ENCODE measurements at regions not wholly inside any gene's neighbourhood (a gene's known extent, or its start where the extent isn't known, plus 50 kb on each side); places are given as distances from the start of the nearest gene placed in this dataset.
"Not testable (repeated sequence)": the region's sequence is repeated elsewhere in the genome, so short reads cannot be mapped to it uniquely, and the experiment has no call there.

DNA sequence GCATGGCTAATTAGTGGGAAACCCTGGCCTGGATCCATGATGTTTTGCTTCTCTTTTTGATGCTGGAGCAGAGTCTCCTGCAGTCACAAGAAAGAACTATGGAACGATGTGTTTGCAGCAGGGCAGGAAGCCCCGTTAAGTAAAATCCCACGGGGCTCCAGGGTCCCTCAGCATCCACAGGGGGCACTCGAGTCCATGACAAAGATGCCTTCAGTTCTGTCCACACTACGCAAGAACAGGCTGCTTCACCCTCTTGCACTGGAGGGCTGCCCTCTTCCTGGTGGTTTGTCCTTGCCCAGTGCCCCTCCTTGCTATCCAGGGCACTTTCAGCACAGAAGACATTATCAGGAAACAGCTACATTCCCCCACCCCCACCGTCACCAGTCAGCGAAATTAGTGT is 196.9 kb downstream of the POTED start:
- H3K36me3 Mint-ChIP-seq (ENCODE audit: insufficient read depth in 2 of 2); H3K27ac Mint-ChIP-seq; ATAC-seq (replicated peaks in 1 of 2); H3K4me3 Mint-ChIP-seq; DNase-seq; H3K4me1 Mint-ChIP-seq (ENCODE audit: low read depth); H3K9me3 Mint-ChIP-seq: not testable (repeated sequence)
- H3K27me3 Mint-ChIP-seq (ENCODE audit: low read depth) = peaks cover 13% of the 10 kb centered on the region

DNA sequence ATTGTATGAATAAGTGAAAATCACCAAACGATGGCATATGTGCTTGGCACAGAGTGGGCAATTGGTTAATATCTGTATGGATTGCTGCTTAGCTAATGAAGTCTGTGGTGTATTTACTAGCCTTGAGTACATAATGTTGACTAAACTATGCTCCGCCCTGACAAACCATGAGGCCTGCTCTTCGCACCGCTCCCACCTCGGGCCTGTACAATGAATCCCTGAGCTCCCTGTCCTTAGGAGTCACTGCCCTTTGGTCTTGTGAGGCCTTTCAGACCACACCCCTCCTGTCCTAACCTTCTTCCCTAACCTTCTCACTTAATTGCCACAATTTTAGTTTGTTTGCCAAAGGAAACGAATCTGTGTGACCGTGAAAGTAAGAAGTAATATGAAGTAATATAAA is 193.2 kb downstream of the POTED start:
- not testable (repeated sequence) for H3K9me3 Mint-ChIP-seq; ATAC-seq (replicated peaks in 1 of 2); H3K4me3 Mint-ChIP-seq; H3K36me3 Mint-ChIP-seq (ENCODE audit: insufficient read depth in 2 of 2); H3K27ac Mint-ChIP-seq; H3K4me1 Mint-ChIP-seq (ENCODE audit: low read depth); DNase-seq
- H3K27me3 Mint-ChIP-seq (ENCODE audit: low read depth) = peaks cover 13% of the 10 kb centered on the region
